Ovary (tissue), 7 donors: ENCODE measurements at regions not wholly inside any gene's neighbourhood (a gene's known extent, or its start where the extent isn't known, plus 50 kb on each side); places are given as distances from the start of the nearest gene placed in this dataset.

Experiments used
- DNase-seq, 5 donors: peaks; one replicate each; pipeline ENCODE4 v3.0.0-alpha.2; 2019 to 2020
- H3K27ac ChIP-seq, 2 donors: fragments of 200-600 bp; one replicate each; pipeline versions ENCODE4 v1.5.1 to v1.8.0; 2019 to 2022
- H3K27me3 ChIP-seq: fragments of 200-600 bp; one replicate; pipeline ENCODE4 v1.8.0; 2022
- H3K36me3 ChIP-seq: fragments of 200-600 bp; sonication (generic); one replicate; pipeline ENCODE4 v1.5.1; 2019
- H3K4me1 ChIP-seq: one replicate; pipeline ENCODE4 v1.8.1; 2013; ENCODE audit warnings: mild to moderate bottlenecking, moderate library complexity; ENCODE audit not compliant: insufficient read depth
- H3K4me3 ChIP-seq: fragments of 200-600 bp; sonication (generic); one replicate; pipeline ENCODE4 v1.5.1; 2017
- H3K9me3 ChIP-seq, 2 donors: fragments of 200-600 bp in 1 of 2; sonication (generic) in 1 of 2; one replicate each; pipeline versions ENCODE4 v1.5.1 to v1.8.1; 2013 to 2019; ENCODE audit warnings: mild to moderate bottlenecking in 1 of 2, moderate library complexity in 1 of 2
- CTCF ChIP-seq, 3 donors: fragments of 450-650 bp in 2 of 3; fragments of 200-600 bp in 1 of 3; IDR thresholded peaks; one replicate each; pipeline versions ENCODE4 v1.5.1 to v1.8.0; 2016 to 2022; ENCODE audit warnings: antibody characterized with exemption in 3 of 3, mild to moderate bottlenecking in 1 of 3
- EP300 ChIP-seq: sonication (generic); formaldehyde crosslinking; IDR thresholded peaks from one replicate; pipeline ENCODE4 v1.6.1; 2017; ENCODE audit warnings: antibody characterized with exemption
- POLR2A ChIP-seq: fragments of 450-650 bp; IDR thresholded peaks from one replicate; pipeline ENCODE4 v1.6.1; 2017; ENCODE audit warnings: antibody characterized with exemption, mild to moderate bottlenecking, moderate library complexity
- WGBS, 3 donors: extraction: QIAGEN DNeasy Blood & Tissue Kit in 1 of 3; methylation state at CpG; one replicate each; pipeline versions ENCODE4 v1.1.5 to v1.1.7; 2013 to 2017; 5-methylcytosine and 5-hydroxymethylcytosine counted together
- intact Hi-C, 4 donors: fragments of 100-400 bp; cut with DNase I; formaldehyde crosslinking; loops; one replicate each; pipeline versions ENCODE4 v1.11.0 to v1.15.1; 2022 to 2023
- donor health status: DM: no; HTN: no; CAD: no; lungs with moderate emphysema.
- donor health status: DM: no; HTN: no; CAD: no.
- donor health status: Bipolar disorder and iron deficiency.
- donor health status: DM: no; HTN: no; CAD: no.
- donor health status: DM: yes; HTN: yes; CAD: no.

DNA sequence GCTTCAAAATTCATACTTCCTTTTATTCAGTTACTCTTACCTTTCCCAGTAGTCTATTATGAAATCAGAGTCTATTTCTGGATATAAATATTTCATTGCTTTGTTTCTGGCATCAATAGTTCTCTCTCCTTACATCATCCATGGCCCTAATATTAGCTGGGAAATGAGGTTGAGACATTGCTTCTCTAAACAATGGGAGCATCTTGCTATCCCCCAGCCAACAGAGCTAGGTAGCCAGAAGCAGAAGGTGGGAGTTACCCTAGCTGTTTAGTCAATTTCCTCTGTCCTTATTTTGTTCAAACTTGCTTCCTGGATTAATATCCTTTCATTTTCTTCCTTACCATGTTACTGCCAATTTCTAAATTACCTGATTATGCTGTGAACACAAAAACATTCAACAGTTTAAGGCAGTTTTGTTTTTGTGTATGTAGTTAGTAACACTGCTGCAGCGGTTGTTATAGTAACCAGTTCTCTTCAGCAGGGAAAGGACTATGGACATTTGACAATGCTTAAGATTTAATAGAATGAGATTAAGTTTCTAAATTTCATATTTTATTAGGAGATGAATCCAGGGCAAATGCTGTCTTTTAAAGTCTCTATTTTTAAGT, 160.5 kb upstream of the KCNJ3 start:
- intact Hi-C loops, result no loop called here
- H3K27ac ChIP-seq, result no peak overlapping the region
- H3K36me3 ChIP-seq, result no peaks in the 10 kb centered on the region
- H3K4me1 ChIP-seq, result no peaks in the 10 kb centered on the region
- 46 to 57% (median 52%) methylated on average over 1 of the region's 1 CpG for WGBS, 3 donors
- no peaks in the 10 kb centered on the region for H3K27me3 ChIP-seq
- DNase-seq, result no peak
- H3K4me3 ChIP-seq, result no peak overlapping the region
- TF ChIP-seq POLR2A (no peak), CTCF (IDR thresholded peaks at IDR 0.05) (no peak), EP300 (no peak)
- no peaks in the 10 kb centered on the region for H3K9me3 ChIP-seq

DNA sequence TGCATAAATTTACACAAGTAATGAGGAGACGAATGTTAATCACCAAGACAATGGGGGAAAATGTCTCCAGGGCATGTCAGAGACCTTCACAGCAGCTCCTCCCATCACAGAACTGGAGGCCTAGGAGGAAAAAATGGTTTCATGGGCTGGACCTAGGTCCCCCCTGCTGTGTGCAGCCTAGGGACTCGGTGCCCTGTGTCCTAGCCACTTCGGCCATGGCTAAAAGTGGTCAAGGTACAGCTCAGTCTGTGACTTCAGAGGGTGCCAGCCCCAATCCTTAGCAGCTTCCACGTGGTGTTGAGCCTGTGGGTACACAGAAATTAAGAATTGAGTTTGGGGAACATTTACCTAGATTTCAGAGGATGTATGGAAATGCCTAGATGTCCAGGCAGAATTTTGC, 152.2 kb upstream of the KCNJ3 start:
- H3K9me3 ChIP-seq, result peaks cover 0 to 3% of the 10 kb centered on the region in 2 donors
- TF ChIP-seq CTCF (IDR thresholded peaks at IDR 0.05), result no peak
- TF ChIP-seq POLR2A, result no peak
- DNase-seq, result no peak
- intact Hi-C loops, result no loop called here
- H3K36me3 ChIP-seq, result no peaks in the 10 kb centered on the region
- H3K4me3 ChIP-seq, result no peak overlapping the region
- H3K4me1 ChIP-seq, result no peaks in the 10 kb centered on the region
- no peaks in the 10 kb centered on the region for H3K27me3 ChIP-seq
- H3K27ac ChIP-seq, result no peak overlapping the region
- 73 to 81% (median 78%) methylated on average over 4 of the region's 4 CpGs for WGBS, 3 donors

DNA sequence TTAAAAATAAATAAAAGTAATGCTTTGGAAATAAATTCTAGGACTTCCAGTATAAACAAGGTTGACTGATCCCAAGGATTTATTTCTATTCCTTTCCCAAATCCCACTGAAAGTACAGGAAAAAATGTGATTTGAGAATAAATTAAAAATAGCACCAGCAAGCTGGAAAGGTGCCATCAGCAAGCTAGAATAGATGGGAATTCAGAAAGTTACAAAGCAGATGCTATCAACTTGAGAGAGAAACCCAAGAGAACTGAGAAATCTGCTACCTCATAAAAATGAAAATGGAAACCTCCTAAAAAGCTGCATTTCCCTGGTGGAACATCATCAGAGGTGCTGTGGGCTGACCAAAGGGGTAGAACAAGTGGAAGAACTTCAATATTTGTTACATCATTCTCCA, 148.6 kb upstream of the KCNJ3 start:
- no peaks in the 10 kb centered on the region for H3K36me3 ChIP-seq
- DNase-seq, result no peak
- no peaks in the 10 kb centered on the region for H3K27me3 ChIP-seq
- H3K4me3 ChIP-seq, result no peak overlapping the region
- no peak overlapping the region for H3K27ac ChIP-seq
- TF ChIP-seq POLR2A, result no peak
- TF ChIP-seq EP300, result no peak
- TF ChIP-seq CTCF (IDR thresholded peaks at IDR 0.05), result no peak
- H3K4me1 ChIP-seq, result no peaks in the 10 kb centered on the region
- intact Hi-C loops, result no loop called here
- H3K9me3 ChIP-seq, result peaks cover 0 to 3% of the 10 kb centered on the region in 2 donors

DNA sequence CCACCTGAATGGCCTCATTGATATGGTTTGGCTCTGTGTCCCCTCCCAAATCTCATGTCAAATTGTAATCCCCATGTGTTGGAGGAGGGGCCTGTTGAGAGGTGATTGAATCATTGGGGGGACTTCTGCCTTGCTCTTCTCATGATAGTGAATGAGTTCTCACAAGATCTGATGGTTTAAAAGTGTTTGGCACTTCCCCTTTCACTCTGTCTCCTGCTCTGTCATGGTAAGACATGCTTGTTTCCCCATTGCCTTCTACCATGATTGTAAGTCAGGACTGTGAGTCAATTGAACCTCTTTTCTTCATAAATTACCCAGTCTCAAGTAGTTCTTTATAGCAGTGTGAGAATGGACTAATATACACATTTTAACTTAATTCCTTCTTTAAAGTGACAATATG, 146.8 kb upstream of the KCNJ3 start:
- no peak for DNase-seq
- TF ChIP-seq POLR2A (no peak), CTCF (IDR thresholded peaks at IDR 0.05) (no peak), EP300 (no peak)
- H3K27ac ChIP-seq, result no peak overlapping the region
- H3K4me3 ChIP-seq, result no peak overlapping the region
- H3K27me3 ChIP-seq, result no peaks in the 10 kb centered on the region
- intact Hi-C loops, result no loop called here
- H3K9me3 ChIP-seq, result no peaks in the 10 kb centered on the region
- no peaks in the 10 kb centered on the region for H3K4me1 ChIP-seq
- H3K36me3 ChIP-seq, result no peaks in the 10 kb centered on the region

DNA sequence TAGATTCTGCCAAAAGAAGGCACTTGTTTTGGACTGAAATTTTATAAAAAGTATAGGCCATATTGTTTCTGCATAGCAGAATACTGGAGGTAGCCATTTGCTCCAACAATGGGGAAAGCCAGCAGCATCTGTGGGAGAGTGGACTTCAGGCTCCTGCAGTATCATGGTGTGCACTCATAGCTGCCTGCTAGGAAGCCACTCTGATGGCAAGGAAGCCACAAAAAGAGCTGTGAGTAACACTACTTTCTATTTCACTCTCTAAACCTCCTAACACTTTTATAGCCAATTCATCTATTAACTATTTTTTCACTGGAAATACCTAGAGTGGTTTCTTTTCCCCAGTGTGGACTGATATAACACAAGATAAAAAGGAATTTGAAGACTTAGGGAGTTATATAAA, 144.4 kb upstream of the KCNJ3 start:
- TF ChIP-seq CTCF (IDR thresholded peaks at IDR 0.05), result no peak
- no peak for TF ChIP-seq EP300
- no peak for TF ChIP-seq POLR2A
- H3K27ac ChIP-seq, result no peak overlapping the region
- no peaks in the 10 kb centered on the region for H3K27me3 ChIP-seq
- no peak overlapping the region for H3K4me3 ChIP-seq
- H3K4me1 ChIP-seq, result no peaks in the 10 kb centered on the region
- H3K36me3 ChIP-seq, result no peaks in the 10 kb centered on the region
- no peaks in the 10 kb centered on the region for H3K9me3 ChIP-seq
- intact Hi-C loops, result no loop called here
- no peak for DNase-seq
